ENCODE measurements at regions not wholly inside any gene's neighbourhood (a gene's known extent, or its start where the extent isn't known, plus 50 kb on each side); places are given as distances from the start of the nearest gene placed in this dataset.

DNA sequence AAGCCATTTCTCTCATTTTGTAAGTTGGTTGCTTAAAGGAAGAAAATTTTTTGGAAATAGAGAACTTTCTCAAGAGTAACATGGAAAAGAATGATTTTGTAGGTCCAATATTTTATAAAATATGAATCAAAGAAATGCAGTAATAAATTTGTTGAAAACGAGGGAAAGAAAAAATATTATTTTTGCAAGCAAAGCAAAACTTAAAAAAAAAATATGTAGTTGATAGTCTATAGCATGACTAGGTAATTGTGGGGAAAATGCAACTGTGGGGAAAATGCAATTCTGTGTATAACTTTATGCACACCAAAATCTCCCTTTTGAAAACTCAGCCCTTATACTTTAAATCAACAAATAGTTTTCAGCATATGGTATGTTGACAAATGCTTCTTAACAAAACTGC lies 604.0 kb upstream of the AGTR1 start:
- TF ChIP-seq, protein P1, sequence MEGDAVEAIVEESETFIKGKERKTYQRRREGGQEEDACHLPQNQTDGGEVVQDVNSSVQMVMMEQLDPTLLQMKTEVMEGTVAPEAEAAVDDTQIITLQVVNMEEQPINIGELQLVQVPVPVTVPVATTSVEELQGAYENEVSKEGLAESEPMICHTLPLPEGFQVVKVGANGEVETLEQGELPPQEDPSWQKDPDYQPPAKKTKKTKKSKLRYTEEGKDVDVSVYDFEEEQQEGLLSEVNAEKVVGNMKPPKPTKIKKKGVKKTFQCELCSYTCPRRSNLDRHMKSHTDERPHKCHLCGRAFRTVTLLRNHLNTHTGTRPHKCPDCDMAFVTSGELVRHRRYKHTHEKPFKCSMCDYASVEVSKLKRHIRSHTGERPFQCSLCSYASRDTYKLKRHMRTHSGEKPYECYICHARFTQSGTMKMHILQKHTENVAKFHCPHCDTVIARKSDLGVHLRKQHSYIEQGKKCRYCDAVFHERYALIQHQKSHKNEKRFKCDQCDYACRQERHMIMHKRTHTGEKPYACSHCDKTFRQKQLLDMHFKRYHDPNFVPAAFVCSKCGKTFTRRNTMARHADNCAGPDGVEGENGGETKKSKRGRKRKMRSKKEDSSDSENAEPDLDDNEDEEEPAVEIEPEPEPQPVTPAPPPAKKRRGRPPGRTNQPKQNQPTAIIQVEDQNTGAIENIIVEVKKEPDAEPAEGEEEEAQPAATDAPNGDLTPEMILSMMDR (IDR thresholded peaks at IDR 0.05) = no peak
- no peak for TF ChIP-seq POLR2A (IDR thresholded peaks at IDR 0.05)
- no peak for TF ChIP-seq POLR2AphosphoS5 (IDR thresholded peaks at IDR 0.05; ENCODE audit: insufficient read depth in 1 of 2, low read depth in 1 of 2)
